Adrenal gland (tissue), 9 donors: ENCODE measurements at regions not wholly inside any gene's neighbourhood (a gene's known extent, or its start where the extent isn't known, plus 50 kb on each side); places are given as distances from the start of the nearest gene placed in this dataset.

Experiments
- DNase-seq, 7 donors: peaks; one replicate each; pipeline ENCODE4 v3.0.0-alpha.2; 2019 to 2020
- H3K27ac ChIP-seq, 5 donors: fragments of 200-600 bp; sonication (generic) in 4 of 5; 1 replicate in 3 of 5; 2 replicates in 2 of 5; pipeline versions ENCODE4 v1.5.1 to v1.8.0; 2016 to 2020; ENCODE audit warnings: mild to moderate bottlenecking in 1 of 5
- H3K27me3 ChIP-seq: fragments of 200-600 bp; 2 replicates; pipeline ENCODE4 v1.8.0; 2021
- H3K36me3 ChIP-seq, 2 donors: fragments of 200-600 bp; replicated peaks in 1 of 2; 1 replicate in 1 of 2; 2 replicates in 1 of 2; pipeline versions ENCODE4 v1.5.1 to v1.8.0; 2018 to 2022
- H3K4me1 ChIP-seq, 2 donors: fragments of 200-600 bp; replicated peaks in 1 of 2; 1 replicate in 1 of 2; 2 replicates in 1 of 2; pipeline versions ENCODE4 v1.5.1 to v1.8.0; 2018 to 2021
- H3K4me3 ChIP-seq, 4 donors: fragments of 200-600 bp; sonication (generic) in 3 of 4; one replicate each; pipeline ENCODE4 v1.5.1; 2016 to 2018
- H3K9me3 ChIP-seq, 3 donors: fragments of 200-600 bp; sonication (generic) in 1 of 3; replicated peaks in 1 of 3; 1 replicate in 2 of 3; 2 replicates in 1 of 3; pipeline versions ENCODE4 v1.5.1 to v1.8.0; 2016 to 2021
- POLR2A ChIP-seq, 2 donors: fragments of 450-650 bp; IDR thresholded peaks; one replicate each; pipeline ENCODE4 v1.6.1; 2017; ENCODE audit warnings: antibody characterized with exemption in 2 of 2, mild to moderate bottlenecking in 2 of 2, moderate library complexity in 1 of 2
- WGBS, 4 donors: extraction: QIAGEN DNeasy Blood & Tissue Kit in 2 of 4; methylation state at CpG; one replicate each; pipeline versions ENCODE4 v1.1.5 to v1.1.7; 2013 to 2017; 5-methylcytosine and 5-hydroxymethylcytosine counted together
- intact Hi-C, 2 donors: fragments of 100-400 bp; cut with DNase I; formaldehyde crosslinking; loops; one replicate each; pipeline versions ENCODE4 v1.14.1 to v1.15.0; 2022 to 2023
- TF ChIP-seq, protein P1 (sequence below), 6 experiments: fragments of 450-650 bp in 4 of 6; fragments of 200-600 bp in 2 of 6; sonication (generic) in 1 of 6; IDR thresholded peaks; 1 replicate in 5 of 6; 2 replicates in 1 of 6; pipeline versions ENCODE4 v1.5.1 to v1.8.0; 2016 to 2021; ENCODE audit warnings: antibody characterized with exemption in 6 of 6, mild to moderate bottlenecking in 2 of 6, moderate library complexity in 1 of 6
- donor health status: healthy with polysubstance abuse.
- donor health status: Bipolar disorder and iron deficiency.
- donor health status: DM: yes; HTN: yes; CAD: no.
- donor health status: DM: no; HTN: no; CAD: no.
- donor health status: DM: no; HTN: no; CAD: no.

DNA sequence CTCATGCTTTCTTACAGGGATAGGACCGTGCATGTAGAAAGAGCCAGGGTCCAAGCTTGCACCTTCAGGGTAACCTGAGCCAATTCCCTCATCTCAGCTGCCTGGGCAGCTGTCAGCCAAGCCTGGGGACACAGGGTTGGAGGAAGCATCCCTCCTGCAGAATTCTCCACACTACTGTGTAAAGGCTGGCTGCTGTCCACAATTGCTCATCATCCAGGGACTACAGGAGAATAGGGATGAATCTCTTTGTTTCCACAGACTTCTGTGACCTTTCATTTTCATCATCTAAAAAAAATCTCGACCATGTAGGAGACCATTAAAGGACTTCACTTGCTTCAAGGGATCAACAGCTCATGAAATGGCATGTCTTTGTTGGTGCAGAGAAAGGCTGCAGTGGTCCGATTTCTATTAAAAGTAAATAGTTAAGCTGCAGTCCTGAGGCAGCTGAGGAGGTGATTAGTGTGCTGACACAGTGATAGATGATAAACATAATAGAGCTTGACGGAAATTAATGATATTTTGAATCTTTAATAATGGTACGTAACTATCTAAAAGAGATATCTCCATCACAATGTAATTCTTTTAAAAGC is 74.4 kb upstream of the COPS8 start:
- Histone ChIP-seq H3K36me3 (no peaks in the 10 kb centered on the region), H3K4me1 (no peaks in the 10 kb centered on the region), H3K4me3 (no peak overlapping the region), H3K27me3 (no peaks in the 10 kb centered on the region), H3K9me3 (no peaks in the 10 kb centered on the region), H3K27ac (no peak overlapping the region)
- DNase-seq: no peak
- 75 to 77% (median 75%) methylated on average over 5 of the region's 5 CpGs for WGBS, 4 donors
- intact Hi-C loops: no loop called here
- no peak for TF ChIP-seq POLR2A (IDR thresholded peaks at IDR 0.05)
- TF ChIP-seq, protein P1, sequence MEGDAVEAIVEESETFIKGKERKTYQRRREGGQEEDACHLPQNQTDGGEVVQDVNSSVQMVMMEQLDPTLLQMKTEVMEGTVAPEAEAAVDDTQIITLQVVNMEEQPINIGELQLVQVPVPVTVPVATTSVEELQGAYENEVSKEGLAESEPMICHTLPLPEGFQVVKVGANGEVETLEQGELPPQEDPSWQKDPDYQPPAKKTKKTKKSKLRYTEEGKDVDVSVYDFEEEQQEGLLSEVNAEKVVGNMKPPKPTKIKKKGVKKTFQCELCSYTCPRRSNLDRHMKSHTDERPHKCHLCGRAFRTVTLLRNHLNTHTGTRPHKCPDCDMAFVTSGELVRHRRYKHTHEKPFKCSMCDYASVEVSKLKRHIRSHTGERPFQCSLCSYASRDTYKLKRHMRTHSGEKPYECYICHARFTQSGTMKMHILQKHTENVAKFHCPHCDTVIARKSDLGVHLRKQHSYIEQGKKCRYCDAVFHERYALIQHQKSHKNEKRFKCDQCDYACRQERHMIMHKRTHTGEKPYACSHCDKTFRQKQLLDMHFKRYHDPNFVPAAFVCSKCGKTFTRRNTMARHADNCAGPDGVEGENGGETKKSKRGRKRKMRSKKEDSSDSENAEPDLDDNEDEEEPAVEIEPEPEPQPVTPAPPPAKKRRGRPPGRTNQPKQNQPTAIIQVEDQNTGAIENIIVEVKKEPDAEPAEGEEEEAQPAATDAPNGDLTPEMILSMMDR (IDR thresholded peaks at IDR 0.05): no peak

DNA sequence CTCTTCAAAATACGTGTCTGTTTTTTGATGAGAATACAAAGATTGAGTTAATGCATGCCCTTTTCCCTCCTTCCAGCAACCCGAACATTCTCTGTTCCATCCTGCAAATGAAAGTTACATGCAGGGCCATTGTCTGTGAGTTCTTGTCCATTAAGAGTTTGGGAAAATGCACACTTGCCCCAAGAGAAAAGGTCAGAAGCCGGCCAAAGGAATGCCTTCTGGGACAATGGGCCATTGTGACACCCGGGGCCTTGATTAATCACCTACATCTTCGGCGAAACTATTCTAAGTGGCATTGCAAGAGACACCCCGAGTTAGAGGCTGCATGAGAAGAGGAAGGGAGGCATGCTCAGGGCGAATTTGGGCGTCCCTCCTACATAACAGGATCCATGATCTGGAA is 73.7 kb upstream of the COPS8 start:
- Histone ChIP-seq H3K27me3 (no peaks in the 10 kb centered on the region), H3K27ac (no peak overlapping the region), H3K4me3 (no peak overlapping the region), H3K9me3 (no peaks in the 10 kb centered on the region), H3K4me1 (no peaks in the 10 kb centered on the region), H3K36me3 (no peaks in the 10 kb centered on the region)
- TF ChIP-seq POLR2A (IDR thresholded peaks at IDR 0.05): no peak
- TF ChIP-seq, protein P1 (IDR thresholded peaks at IDR 0.05): no peak
- 76 to 82% (median 77%) methylated on average over 7 to 9 of the region's 9 CpGs for WGBS, 4 donors
- DNase-seq: no peak
- intact Hi-C loops: no loop called here

DNA sequence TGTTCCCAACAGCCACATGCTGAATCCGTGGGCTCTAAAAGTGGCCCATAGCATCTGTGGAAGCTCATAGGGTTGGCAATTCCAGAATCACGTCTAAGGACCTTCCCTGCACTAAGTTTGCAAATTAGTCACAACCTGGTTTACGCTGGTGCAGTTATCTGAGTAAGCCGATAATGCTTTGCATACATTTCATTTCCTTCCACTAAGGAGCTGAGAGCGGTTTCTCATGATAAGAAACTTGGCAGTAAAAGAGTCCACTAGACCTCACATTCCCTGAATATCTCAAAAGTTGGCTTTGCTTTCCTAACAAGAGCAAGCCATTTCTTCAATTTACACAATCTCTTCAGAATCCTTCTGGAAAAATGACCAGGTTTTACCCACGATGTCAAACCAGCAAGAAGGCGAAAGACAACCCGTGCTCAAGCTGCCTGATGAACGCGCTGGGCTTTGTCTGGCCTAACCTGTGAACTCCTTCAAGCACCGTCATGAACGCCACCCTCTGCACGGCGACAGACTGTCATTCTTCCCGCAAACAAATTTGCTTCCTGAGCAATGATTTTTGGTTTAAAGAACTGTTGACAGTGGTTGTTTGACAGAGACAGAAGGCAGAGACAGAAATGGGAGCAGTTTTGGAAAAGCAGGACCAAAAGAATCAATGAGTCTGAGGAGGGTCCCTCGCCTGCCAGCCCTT is 73.0 kb upstream of the COPS8 start:
- no peaks in the 10 kb centered on the region for H3K9me3 ChIP-seq
- H3K4me1 ChIP-seq: no peaks in the 10 kb centered on the region
- H3K27me3 ChIP-seq: no peaks in the 10 kb centered on the region
- DNase-seq: no peak
- H3K27ac ChIP-seq: no peak overlapping the region
- no peak overlapping the region for H3K4me3 ChIP-seq
- TF ChIP-seq, protein P1 (IDR thresholded peaks at IDR 0.05): no peak
- TF ChIP-seq POLR2A (IDR thresholded peaks at IDR 0.05): no peak
- H3K36me3 ChIP-seq: no peaks in the 10 kb centered on the region
- 69 to 76% (median 71%) methylated on average over 16 of the region's 16 CpGs for WGBS, 4 donors
- intact Hi-C loops: no loop called here

DNA sequence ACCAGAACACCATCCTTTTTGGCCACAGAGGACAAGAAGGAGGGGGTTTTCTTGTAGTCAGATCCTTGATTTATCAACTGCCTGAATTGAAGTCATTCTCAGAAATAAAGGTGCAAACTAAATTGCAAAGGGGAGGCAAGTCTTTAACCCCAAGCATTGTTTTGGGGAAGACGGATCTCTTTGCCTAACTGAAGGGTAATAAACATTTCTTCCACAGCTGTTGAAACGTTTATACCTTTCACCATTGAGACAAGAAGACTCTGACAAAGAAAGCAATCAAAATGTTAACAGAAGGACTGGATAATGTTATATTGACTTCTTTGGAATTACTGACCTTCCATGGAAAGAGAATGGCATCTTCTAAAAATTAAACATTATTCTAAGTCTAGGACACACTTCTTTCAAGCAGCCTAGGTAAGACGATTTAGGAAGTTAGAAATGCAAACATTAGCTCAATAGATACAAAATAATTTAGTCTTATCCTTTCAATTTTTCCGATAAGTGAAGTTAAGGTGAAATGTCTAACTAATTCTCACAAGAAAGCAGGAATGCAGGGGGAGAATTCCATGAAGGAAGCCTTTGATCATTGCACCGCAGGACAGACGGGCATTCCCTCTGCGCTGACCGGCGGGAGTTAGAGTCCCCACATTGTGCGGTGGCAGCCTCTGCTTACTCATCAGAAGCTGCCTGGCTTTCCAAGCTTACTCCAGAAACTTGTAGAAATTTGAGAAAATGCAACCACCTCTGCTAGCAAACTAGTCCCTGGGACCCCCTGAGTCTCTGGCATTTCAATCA is 69.4 kb upstream of the COPS8 start:
- DNase-seq: no peak
- Histone ChIP-seq H3K4me1 (no peaks in the 10 kb centered on the region), H3K27me3 (no peaks in the 10 kb centered on the region), H3K9me3 (no peaks in the 10 kb centered on the region), H3K36me3 (no peaks in the 10 kb centered on the region), H3K27ac (no peak overlapping the region), H3K4me3 (no peak overlapping the region)
- intact Hi-C loops: no loop called here
- 81 to 88% (median 85%) methylated on average over 10 of the region's 10 CpGs for WGBS, 4 donors
- TF ChIP-seq, protein P1 (IDR thresholded peaks at IDR 0.05): no peak
- TF ChIP-seq POLR2A (IDR thresholded peaks at IDR 0.05): no peak
